ENCODE measurements at regions not wholly inside any gene's neighbourhood (a gene's known extent, or its start where the extent isn't known, plus 50 kb on each side); places are given as distances from the start of the nearest gene placed in this dataset.

DNA sequence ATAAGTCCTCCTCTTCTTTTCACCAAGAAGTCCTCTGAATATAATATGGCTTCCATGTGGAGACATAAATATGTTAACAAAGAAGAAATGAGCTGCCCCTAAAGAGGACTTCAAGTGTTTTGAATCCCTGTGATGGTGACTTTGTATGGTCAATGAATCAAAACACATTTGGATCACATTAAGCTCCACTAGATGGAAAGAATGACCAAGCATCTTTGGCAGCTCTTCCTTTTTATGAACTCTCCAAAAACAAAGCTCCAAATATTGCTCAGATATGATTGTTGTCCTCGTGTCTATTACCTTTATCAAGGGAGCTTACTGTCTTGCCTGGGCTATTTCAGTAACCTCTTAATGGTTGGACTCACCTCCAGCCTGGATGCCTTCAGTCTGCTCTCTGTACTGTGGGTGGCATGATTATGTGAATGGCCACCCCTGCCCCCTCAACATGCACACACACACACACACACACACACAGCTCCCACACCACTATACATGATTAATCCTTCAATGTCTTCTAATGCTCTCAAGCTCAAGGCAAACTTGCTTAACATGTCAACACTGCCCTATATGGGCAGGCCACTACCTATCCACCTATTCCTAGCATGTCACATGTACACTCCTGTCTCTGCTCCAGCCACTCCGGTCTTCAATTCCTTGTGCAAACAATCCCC lies 346.6 kb upstream of the SALL1 start:
- TF ChIP-seq, protein P1, sequence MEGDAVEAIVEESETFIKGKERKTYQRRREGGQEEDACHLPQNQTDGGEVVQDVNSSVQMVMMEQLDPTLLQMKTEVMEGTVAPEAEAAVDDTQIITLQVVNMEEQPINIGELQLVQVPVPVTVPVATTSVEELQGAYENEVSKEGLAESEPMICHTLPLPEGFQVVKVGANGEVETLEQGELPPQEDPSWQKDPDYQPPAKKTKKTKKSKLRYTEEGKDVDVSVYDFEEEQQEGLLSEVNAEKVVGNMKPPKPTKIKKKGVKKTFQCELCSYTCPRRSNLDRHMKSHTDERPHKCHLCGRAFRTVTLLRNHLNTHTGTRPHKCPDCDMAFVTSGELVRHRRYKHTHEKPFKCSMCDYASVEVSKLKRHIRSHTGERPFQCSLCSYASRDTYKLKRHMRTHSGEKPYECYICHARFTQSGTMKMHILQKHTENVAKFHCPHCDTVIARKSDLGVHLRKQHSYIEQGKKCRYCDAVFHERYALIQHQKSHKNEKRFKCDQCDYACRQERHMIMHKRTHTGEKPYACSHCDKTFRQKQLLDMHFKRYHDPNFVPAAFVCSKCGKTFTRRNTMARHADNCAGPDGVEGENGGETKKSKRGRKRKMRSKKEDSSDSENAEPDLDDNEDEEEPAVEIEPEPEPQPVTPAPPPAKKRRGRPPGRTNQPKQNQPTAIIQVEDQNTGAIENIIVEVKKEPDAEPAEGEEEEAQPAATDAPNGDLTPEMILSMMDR (IDR thresholded peaks at IDR 0.05) = no peak

DNA sequence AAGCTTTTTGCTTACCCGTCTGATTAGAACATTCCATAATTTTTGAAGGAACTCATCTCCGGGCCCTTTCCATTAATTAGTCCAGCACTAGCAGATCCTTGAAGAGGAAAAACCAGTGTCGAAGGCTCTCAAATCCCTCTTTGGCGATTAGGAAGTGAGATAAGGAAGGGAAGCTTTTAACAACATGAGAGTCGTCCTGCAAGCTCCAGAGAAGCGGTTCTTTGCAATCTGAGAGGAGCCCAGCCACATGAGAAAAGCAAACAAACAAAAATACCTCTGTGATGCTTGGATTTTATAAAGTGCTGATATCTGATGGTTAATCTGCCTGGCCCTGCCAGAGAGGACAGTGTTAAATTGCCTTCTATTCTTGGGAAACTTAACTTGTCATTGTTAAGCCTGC lies 339.8 kb upstream of the SALL1 start:
- TF ChIP-seq, protein P1 (IDR thresholded peaks at IDR 0.05) = no peak

DNA sequence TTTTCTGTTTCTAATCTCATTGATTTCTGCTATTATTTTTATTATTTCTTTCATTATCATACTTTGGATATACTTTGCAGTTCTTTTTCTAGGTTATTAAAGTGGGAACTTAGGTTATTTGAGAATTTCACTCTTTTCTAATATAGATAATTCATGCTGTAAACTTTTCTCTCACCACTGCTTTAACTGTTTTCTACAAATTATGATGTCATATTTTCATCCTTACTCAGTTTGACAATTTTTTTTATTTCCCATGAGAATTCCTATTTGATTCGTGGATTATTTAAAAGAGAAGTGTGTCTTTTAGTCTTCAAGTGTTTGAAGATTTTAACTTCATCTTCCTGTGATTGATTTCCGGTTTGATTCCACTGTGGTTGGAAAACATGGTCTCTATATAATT lies 336.8 kb upstream of the SALL1 start:
- TF ChIP-seq, protein P1 (IDR thresholded peaks at IDR 0.05) = no peak

DNA sequence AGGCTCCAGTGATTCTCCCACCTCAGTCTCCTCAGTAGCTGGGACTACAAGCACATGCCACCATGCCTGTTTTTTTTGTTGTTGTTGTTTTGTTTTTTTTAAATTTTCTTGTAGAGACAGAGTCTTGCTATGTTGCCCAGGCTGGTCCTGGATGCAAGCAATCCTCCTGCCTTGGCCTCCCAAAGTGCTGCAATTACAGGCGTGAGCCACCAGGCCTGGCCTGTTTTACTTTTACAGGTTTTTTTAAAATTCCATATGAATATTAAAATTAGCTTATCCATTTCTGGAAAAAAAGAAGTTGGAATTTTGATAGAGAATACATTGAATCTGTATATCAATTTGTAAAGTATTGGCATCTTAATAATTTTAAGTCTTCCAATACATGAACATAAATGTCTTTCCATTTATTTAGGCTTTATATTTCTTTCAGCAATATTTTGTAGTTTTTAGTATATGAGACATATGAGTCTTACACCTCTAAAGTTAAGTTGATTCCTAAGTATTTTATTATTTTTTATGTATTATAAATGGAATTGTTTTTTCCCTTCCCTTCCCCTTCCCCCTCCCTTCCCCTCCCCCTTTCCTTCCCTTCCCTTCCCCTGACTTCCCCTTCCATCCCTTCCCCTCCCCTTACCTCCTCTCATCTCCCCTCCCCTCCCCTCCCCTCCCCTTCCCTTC lies 323.5 kb upstream of the SALL1 start:
- TF ChIP-seq, protein P1 (IDR thresholded peaks at IDR 0.05) = no peak

DNA sequence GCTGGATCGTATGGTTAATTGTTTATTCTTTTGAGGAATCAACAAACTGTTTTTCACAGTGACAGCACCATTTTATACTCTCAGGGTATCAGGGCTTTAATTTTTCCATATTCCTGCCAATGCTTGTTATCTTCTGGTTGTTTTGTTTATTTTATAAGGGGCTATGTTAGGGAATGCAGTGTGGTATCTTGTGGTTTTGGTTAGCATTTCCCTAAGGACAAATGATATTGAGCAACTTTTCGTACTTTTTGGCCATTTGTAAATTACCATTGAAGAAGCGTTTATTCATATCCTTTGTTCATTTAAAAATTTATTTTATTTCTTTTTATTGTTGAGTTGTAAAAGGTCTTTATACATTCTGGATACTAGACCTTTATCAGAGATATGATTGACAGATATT lies 322.0 kb upstream of the SALL1 start:
- TF ChIP-seq, protein P1 (IDR thresholded peaks at IDR 0.05) = no peak

DNA sequence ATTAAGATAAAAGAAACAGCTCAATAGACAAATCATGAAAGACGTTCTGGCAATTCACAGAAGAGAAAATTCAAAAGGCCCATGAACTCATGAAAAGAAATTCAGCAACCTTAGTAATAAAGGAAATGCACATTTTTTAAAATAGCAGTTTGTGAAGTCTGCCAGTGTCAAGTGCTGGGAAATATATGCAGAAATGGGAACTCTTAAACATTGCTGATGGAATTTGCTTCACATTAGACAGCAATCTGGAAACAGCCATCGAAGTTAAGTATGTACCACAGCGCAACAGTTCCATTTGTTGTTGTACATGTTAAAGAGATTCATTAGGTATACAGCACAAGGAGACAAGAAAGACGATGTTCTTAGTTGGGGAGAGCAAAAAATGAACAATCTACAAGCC lies 319.4 kb upstream of the SALL1 start:
- TF ChIP-seq, protein P1 (IDR thresholded peaks at IDR 0.05) = no peak

DNA sequence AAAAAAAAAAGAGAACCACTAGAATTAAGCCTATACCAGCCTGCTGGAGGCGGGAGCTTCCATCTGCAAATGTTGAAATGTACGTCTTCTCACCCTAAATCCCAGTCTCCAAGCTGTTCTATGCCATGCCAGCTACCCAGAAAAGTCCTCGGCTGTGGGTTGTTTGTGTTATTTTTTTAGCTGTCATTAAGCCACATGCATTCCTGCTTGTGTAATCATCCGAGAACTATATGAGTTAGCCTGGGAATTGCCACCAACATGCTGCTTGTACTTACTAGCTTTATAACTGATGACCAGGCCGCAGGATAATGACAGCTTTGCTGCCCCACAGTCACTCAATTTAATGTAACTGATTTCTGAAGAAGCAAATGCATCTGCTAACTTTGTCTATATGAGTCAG lies 313.9 kb upstream of the SALL1 start:
- TF ChIP-seq, protein P1 (IDR thresholded peaks at IDR 0.05) = no peak

Measured in LNCAP (cell line).